Activated CD8-positive, alpha-beta memory T cell treated with anti-CD3 and anti-CD28 coated beads for 36 hours (primary cell): ENCODE measurements at regions not wholly inside any gene's neighbourhood (a gene's known extent, or its start where the extent isn't known, plus 50 kb on each side); places are given as distances from the start of the nearest gene placed in this dataset.
"Not testable (repeated sequence)": the region's sequence is repeated elsewhere in the genome, so short reads cannot be mapped to it uniquely, and the experiment has no call there.

Experiments used
- CTCF ChIA-PET: fragments of 350-600 bp; sonication (Branson Sonifier 250); formaldehyde crosslinking; loops from one replicate; lab custom pipeline; 2021; ENCODE audit warnings: antibody characterized with exemption; lab: Charles Lee
- POLR2A ChIA-PET: fragments of 350-600 bp; sonication (Branson Sonifier 250); formaldehyde crosslinking; loops from one replicate; lab custom pipeline; 2021; ENCODE audit warnings: antibody characterized with exemption; lab: Charles Lee

DNA sequence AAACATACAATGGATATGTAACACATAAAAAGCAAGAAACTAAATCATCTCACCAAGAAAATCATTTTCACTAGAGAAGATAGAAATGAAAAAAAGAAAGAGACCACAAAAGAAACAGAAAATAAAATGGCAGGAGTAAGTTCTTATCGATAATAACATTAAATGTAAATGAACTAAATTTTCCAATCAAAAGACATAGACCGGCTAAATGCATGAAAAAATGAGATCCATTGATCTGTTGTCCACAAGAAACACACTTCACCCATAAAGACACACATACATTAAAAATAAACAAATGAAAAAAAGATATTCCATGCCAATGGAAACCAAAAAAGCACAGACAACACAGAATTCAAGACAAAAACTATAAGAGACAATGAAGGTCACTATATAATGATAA is 1771.9 kb downstream of the SI start:
- ChIA-PET POLR2A (no interaction called here), CTCF (no interaction called here)

DNA sequence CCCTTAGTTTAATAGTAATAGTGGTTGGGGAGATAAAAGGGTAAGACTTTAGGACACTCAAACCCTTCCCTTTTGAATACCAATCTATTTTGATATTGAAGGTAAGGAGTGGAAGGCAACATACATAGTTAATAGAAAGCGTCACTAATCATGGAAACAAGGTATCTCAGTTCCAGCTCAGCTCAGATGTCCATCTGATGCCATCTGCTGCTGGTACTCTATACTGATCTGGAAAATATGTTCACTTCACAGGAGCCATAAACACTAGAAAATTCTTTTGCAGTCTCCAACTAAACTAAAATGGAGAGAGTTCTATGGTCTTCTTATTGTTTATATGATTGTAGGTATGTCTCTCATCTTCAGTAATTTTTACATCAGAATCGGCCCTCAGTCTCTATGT is 1777.1 kb downstream of the OTOL1 start:
- POLR2A ChIA-PET = no interaction called here
- CTCF ChIA-PET = no interaction called here

DNA sequence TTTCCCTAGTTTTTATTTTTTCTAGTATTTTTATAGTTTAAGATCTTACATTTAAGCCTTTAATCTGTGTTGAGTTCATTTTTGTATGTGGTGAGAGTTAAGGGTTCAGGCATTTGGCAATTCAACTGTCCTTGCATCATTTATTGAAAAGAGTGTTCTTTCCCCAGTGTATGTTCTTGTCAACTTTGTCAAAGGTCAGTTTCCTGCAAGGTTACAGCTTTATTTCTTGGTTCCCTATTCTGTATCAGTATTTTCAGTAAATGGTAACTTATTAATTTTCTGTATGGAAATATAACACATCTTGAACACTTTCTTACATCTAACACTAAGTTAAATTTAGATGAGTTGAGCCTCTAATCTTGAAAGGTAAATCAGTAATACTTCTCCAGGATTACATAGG is 1770.1 kb downstream of the OTOL1 start:
- CTCF ChIA-PET = no interaction called here

DNA sequence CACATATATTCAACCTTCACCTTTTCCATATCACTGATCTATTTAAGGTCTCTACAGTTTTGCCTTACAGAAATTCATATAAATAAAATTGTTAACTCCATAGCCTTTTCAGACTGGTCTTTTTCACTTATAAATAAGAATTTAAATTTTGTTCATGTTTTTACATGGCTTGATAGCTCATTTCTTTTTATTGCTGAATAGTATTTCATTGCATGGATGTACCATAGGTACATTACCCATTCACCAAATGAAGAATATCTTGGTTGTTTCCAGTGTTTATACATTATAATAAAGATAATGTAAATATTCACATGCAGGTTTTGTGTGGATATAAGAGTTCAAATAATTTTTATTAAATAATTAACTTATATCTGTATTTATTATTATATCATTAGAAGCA is 1765.0 kb downstream of the OTOL1 start:
- ChIA-PET CTCF (no interaction called here), POLR2A (no interaction called here)

More for the DNA sequence above, 1770.1 kb downstream of the OTOL1 start:
- POLR2A ChIA-PET = no interaction called here

DNA sequence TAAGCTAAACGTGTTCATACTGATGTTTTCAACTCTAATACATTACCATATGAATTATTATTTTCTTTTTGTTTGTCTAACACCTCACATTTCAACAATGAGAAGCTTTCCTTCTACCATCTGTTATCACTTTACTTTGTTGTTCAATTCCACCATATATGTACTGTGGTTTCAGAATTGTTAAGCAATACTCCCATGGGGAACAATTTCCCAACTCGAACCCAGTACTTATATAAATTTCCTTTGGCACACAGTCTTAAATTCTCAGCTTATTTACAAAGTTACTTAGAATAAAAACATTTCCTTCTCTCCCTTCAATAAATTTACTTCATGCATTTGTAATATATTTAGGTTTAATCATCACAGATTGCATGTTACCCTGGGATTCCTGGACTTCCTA is 1764.4 kb downstream of the OTOL1 start:
- POLR2A ChIA-PET = no interaction called here
- CTCF ChIA-PET = no interaction called here

DNA sequence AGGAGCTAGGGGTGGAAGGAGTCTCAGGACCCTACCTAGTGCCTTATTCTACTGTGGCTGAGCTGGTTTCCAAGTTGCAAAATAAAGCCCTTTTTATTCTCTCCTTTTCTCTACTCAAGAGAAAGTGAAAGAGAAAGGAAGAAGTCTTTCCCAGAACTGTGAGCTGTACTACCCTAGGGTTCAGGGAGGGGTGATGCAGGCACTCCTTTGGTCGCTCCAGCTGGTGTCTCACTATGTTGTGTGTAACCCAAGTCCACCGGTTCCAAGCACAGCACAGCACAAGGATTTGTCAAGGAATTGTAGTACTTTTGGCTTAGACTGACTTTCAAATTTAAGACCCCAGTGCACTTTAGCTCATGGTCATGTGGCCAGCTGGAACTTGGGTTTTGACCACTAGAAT is 1721.7 kb downstream of the OTOL1 start:
- ChIA-PET POLR2A (no interaction called here), CTCF (no interaction called here)

DNA sequence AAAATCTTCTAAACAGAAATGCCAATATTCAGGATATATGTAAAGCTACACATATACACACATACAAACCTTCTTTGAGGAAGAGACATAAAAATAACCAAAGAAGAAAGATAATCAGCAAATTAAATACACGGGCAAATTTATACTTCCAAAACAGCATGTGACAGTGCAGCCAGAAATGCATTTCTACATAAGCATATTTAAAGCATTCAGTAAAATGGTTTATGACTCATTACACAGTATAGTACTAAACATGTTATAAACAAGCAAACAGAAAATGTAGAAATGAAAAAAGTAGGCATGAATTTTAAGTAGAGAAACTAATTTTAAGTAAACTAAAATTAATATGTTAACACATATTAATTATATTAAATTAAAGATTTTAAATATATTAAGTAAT is 1717.2 kb downstream of the OTOL1 start:
- POLR2A ChIA-PET = no interaction called here

DNA sequence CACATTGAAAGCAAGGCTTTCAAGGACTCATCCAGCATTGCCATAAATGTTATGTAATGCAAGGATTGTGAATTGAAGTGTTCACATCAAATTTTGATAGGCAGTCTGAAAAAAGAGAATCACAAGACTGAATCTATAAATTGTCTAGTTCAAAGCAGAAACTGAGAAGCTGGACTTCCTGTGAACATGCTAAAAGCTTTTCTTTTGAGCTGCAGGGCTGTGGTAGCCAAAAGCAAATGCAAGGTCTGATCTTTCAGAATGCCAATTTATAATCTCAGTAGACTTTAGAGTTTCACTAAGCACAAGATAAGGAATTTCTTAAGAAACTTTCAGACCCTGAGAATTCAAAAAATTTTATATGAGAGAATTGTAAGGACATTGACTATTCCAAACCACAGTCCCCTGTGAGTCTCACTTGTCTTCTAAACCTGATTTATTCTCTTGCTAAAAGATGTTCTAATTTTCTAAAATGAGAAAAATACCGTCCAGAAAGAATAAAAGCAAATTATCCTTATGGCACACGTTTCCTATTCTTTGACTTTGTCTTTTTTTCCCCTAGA is 1700.3 kb downstream of the OTOL1 start:
- POLR2A ChIA-PET = no interaction called here
- CTCF ChIA-PET = no interaction called here

More for the DNA sequence above, 1717.2 kb downstream of the OTOL1 start:
- CTCF ChIA-PET = no interaction called here

DNA sequence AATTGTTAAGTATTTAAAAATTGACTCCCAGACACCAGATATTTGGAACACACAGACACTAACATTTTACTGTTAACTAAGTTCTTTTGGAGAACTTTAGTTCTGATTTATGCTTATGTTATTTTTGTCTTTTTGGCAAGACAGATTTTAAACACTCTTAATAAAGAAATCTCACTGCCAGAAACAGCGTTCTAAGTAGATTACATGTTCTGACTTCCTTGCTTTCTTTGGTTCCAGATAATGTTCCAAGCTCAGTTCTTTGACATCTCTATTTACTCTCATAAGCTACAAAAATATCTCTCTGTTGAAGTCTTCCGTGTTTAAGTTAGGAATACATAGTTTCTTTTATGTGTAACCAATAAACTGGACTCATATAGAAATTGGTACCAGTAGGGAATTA is 1699.6 kb downstream of the OTOL1 start:
- ChIA-PET CTCF (no interaction called here), POLR2A (no interaction called here)

DNA sequence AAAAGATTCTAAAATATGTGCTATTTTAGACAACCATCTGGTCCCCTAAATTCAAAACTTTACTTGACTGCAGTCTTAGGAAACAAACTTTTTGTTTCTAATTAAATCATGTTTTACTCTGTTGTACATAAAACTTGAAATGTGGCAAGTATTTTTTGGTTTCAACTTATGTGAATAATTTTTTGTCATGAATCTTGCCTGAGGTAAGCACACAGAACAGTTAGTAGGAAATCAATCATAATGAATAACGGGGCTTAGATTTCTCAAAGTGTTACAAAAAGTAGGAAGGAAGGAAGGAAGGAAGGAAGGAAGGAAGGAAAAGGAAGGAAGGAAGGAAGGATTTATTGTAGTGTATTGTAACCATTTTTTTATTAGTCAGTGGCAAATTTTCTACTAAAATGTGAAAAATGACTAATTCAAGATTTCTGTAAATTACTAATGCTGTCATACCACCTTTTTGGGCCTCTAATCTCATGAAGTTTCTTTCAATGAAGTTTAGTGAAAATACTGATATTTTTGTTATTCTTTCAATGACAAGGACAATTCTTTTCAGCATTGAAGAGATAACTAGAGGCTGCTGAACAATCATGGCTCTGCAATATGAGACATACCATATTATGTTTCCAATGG is 1689.2 kb downstream of the OTOL1 start:
- ChIA-PET CTCF (no interaction called here), POLR2A (no interaction called here)

DNA sequence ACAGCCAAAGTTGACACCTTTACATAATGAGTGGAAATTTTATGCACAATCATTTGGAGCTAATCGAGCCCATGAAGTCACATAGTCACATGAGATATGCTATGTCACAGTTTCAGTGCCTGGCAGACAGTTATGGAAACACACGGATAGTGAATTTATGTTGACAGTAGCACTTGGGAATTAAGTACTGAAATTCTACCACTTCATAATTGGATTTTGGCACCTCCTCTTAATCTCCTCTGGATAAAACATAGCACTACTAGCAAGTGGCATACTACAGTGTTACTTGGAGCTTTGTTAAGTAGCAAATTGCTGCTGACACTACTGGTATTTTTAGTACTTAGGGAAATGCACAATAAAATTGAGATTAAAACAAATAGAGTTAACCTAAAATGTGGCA is 1679.4 kb downstream of the OTOL1 start:
- POLR2A ChIA-PET = no interaction called here
- CTCF ChIA-PET = no interaction called here

DNA sequence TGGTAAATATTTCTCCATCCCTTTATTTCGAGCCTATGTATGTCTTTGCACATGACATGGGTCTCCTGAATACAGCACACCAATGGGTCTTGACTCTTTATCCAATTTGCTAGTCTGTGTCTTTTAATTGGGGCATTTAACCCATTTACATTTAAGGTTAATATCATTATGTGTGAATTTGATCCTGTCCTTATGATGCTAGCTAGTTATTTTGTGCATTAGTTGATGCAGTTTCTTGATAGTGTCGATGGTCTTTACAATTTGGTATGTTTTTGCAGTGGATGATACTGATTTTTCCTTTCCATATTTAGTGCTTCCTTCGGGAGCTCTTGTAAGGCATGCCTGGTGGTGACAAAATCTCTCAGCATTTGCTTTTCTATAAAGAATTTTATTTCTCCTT is 1675.9 kb downstream of the OTOL1 start:
- POLR2A ChIA-PET, CTCF ChIA-PET: not testable (repeated sequence)

DNA sequence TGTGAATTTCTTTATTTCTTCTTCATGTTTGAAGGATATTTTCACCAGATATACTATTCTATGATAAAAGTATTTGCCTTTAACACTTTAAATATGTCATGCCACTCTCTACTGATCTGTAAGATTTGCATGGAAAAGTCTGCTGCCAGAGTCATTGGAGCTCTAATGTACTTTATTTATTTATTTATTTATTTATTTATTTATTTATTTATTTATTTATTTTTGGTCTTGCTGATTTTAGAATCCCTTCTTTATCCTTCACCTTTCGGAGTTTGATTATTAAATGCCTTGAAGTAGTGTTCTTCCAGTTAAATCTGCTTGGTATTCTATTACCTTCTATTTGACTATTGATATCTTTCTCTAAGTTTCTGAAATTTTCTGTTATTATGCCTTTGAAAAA is 1669.6 kb downstream of the OTOL1 start:
- ChIA-PET CTCF (no interaction called here), POLR2A (no interaction called here)

DNA sequence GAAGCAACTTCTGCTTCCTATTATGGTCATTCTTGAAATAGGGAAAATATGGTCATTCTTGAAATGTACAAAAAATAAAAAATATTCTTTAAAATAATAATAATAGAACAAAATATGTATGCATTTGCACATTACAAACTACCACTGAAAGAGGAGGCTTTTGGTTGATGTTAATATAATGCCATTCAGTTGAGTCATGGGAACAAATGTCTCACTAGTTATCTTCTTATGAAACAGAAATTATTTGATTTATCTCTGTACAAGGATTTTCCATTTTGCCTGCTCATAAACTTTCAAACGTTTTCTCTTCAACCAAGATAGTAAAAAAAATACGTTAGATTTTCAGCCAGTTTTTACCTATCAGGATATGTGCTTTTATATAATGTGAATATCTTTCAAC is 1662.7 kb downstream of the OTOL1 start:
- POLR2A ChIA-PET = no interaction called here
- CTCF ChIA-PET = no interaction called here

DNA sequence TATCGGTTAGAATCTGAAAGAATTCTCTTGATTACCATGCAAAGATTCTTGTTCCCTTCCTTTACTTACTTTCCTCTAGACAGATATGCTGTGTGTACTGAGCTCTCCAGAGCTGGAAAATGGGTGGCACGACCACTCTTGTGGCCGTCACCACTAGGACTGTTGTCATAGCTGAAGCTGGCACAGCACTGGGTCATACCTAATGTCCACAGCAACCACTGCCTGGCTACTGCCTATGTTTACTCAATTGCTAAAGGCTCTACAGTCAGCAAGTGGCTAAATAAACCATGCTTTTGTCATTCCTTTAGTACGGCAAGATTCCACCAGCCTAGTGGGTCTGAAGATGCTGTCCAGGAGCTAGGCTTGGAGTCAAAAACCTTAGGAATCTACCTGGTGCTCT is 1643.0 kb downstream of the OTOL1 start:
- ChIA-PET CTCF (no interaction called here), POLR2A (no interaction called here)

DNA sequence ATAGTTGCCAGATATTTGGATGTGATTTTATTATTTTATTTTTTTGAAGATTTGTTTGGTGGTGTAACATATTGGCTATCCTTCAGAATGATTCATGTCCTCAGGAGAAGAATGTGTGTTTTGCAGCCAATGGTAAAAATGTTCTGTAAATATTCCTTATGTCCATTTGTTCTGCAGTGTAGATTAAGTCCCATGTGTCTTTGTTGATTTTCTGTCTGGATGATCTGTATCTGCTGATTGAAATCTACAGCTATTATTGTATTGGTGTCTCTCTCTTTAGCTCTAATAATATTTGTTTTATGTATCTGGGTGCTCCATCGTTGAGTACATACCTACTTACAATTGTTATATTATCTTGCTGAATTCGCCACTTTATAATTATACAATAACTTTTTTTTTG is 1641.7 kb downstream of the OTOL1 start:
- POLR2A ChIA-PET = no interaction called here
- CTCF ChIA-PET = no interaction called here

DNA sequence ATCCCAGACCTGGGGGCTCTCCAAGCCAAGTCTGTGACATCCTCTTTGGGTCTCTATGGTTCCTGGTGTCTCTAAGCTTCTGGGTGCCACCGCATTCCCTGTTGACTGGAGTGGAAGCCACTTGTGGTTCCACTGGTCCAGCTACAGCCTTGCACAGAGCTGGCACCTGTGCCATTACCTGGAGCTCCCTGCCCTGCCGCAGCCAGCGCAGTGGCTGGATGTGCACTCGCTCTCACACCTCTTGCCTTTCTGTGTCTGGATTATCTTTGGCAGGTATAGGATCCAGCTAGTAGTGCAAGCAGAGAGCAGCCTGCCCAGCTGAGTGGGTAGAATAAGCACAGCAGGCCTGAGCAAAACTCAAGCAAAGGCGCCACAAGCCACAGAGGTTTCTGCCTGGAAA is 1635.5 kb downstream of the OTOL1 start:
- ChIA-PET CTCF (no interaction called here), POLR2A (no interaction called here)

DNA sequence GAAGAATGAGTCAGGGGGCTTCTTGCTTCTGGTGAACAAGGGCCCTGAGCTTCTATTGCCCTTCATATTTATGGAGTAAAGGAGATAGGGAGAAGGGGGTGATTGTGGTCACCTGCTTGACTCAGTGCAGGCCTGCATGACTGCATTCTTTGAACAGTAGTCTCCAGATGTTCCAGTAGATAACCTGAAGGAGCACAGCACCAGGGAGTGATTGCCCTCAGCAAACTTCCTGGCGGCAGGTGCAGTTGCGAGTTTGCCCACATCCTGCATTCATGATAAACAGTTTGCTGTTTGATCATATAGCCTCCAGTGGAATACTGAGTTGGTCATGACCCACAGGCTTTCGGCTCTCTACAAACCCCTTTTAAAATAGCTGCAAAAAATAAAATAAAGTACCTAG is 1632.7 kb downstream of the OTOL1 start:
- POLR2A ChIA-PET = no interaction called here
- CTCF ChIA-PET = no interaction called here

DNA sequence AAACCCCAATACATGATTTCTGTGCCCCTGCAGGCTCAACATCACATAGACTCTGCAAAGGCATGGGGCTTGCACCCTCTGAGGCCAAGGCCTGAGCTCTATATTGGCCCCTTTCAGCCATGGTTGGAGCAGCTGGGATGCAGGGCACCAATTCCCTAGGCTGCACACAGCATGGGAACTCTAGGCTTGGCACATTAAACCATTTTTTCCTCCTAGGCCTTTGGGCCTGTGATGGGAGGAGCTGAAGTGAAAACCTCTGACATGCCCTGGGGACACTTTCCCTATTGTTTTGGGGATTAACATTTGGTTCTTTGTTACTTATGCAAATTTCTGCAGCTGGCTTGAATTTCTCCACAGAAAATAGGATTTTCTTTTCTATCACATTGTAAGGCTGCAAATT is 1629.5 kb downstream of the OTOL1 start:
- ChIA-PET CTCF (no interaction called here), POLR2A (no interaction called here)
